Gastrocnemius medialis (tissue), 4 donors: ENCODE measurements at regions not wholly inside any gene's neighbourhood (a gene's known extent, or its start where the extent isn't known, plus 50 kb on each side); places are given as distances from the start of the nearest gene placed in this dataset.
A peak's percentile ranks its signal among the peaks of the same experiment; 100 is the strongest.

Experiments
- ATAC-seq, 2 donors: fragments of 150-250 bp; one replicate each; pipeline ENCODE4 v1.9.1; 2016
- DNase-seq, 2 donors: peaks; one replicate each; pipeline ENCODE4 v3.0.0-alpha.2; 2019
- H3K27ac ChIP-seq, 4 donors: fragments of 200-600 bp; sonication (generic); 1 replicate in 1 of 4; 2 replicates in 3 of 4; pipeline ENCODE4 v1.5.1; 2016 to 2018; ENCODE audit warnings: mild to moderate bottlenecking in 2 of 4, moderate library complexity in 1 of 4
- H3K27me3 ChIP-seq, 3 donors: fragments of 200-600 bp; sonication (generic) in 2 of 3; 1 replicate in 1 of 3; 2 replicates in 2 of 3; pipeline versions ENCODE4 v1.5.1 to v1.6.0; 2016 to 2019; ENCODE audit warnings: mild to moderate bottlenecking in 1 of 3, moderate library complexity in 1 of 3
- H3K36me3 ChIP-seq, 2 donors: fragments of 200-600 bp; sonication (generic) in 1 of 2; one replicate each; pipeline ENCODE4 v1.5.1; 2017 to 2018
- H3K4me1 ChIP-seq, 2 donors: fragments of 200-600 bp; sonication (generic) in 1 of 2; one replicate each; pipeline ENCODE4 v1.5.1; 2016 to 2017; ENCODE audit warnings: mild to moderate bottlenecking in 2 of 2
- H3K4me3 ChIP-seq, 4 donors: fragments of 200-600 bp; sonication (generic) in 3 of 4; 1 replicate in 1 of 4; 2 replicates in 3 of 4; pipeline ENCODE4 v1.5.1; 2016 to 2019; ENCODE audit warnings: mild to moderate bottlenecking in 2 of 4
- H3K9me3 ChIP-seq, 3 donors: fragments of 200-600 bp; sonication (generic) in 2 of 3; 1 replicate in 1 of 3; 2 replicates in 2 of 3; pipeline ENCODE4 v1.5.1; 2016 to 2019
- CTCF ChIP-seq, 5 experiments: fragments of 450-650 bp in 3 of 5; fragments of 200-600 bp in 2 of 5; sonication (generic) in 2 of 5; IDR thresholded peaks in 4 of 5; conservative IDR thresholded peaks in 1 of 5; 1 replicate in 4 of 5; 2 replicates in 1 of 5; pipeline ENCODE4 v1.5.1; 2016 to 2019; ENCODE audit warnings: antibody characterized with exemption in 5 of 5, mild to moderate bottlenecking in 3 of 5, moderate library complexity in 3 of 5
- POLR2A ChIP-seq, 2 donors: fragments of 450-650 bp; IDR thresholded peaks; one replicate each; pipeline ENCODE4 v1.6.1; 2017; ENCODE audit warnings: antibody characterized with exemption in 2 of 2, mild to moderate bottlenecking in 2 of 2, moderate library complexity in 2 of 2
- in situ Hi-C, 4 donors: fragments of 200-750 bp; cut with MboI; loops; one replicate each; pipeline versions ENCODE4 v1.15.0 to v1.8.0; 2017; ENCODE audit warnings: low sequenced_read_pairs in 4 of 4
- intact Hi-C: fragments of 100-400 bp; cut with DNase I; formaldehyde crosslinking; loops from one replicate; pipeline ENCODE4 v1.15.1; 2023; ENCODE audit warnings: low total_unique reads

GRCh38 chr10:91006001-91006751 is 85.3 kb upstream of the ANKRD1 start:
- H3K36me3 ChIP-seq = no peaks in the 10 kb centered on the region
- H3K27me3 ChIP-seq = no peaks in the 10 kb centered on the region
- H3K27ac ChIP-seq = peak overlapping the region in 1 of 4 donors; percentile 23
- TF ChIP-seq POLR2A (IDR thresholded peaks at IDR 0.05) = no peak
- TF ChIP-seq CTCF (IDR thresholded peaks at IDR 0.05 in 4 of 5, conservative IDR thresholded peaks at IDR 0.05 in 1 of 5) = peak; percentile 88 to 95 (median 91)
- H3K4me1 ChIP-seq = peaks cover 0 to 4% of the 10 kb centered on the region in 2 donors
- H3K4me3 ChIP-seq = no peak overlapping the region
- in situ Hi-C loops (loop anchor here (5.0 to 10.0 kb wide), 3 partner anchors 91 to 241 kb away; no protein-coding TSS in a partner anchor), intact Hi-C loops (loop anchor here (1.0 kb wide), 1 partner anchor 245 kb away; no protein-coding TSS in a partner anchor)
- H3K9me3 ChIP-seq = no peaks in the 10 kb centered on the region
- ATAC-seq (peak; percentile 88 to 97), DNase-seq (peak; percentile 14 to 47)

GRCh38 chr10:91006752-91007346 is 86.0 kb upstream of the ANKRD1 start:
- intact Hi-C loops = loop anchor here (1.0 kb wide), 1 partner anchor 244 kb away; no protein-coding TSS in a partner anchor
- no peaks in the 10 kb centered on the region for H3K27me3 ChIP-seq
- no peaks in the 10 kb centered on the region for H3K36me3 ChIP-seq
- H3K4me3 ChIP-seq = no peak overlapping the region
- H3K9me3 ChIP-seq = no peaks in the 10 kb centered on the region
- H3K4me1 ChIP-seq = peaks cover 0 to 4% of the 10 kb centered on the region in 2 donors
- in situ Hi-C loops = loop anchor here (5.0 to 10.0 kb wide), 3 partner anchors 92 to 240 kb away; no protein-coding TSS in a partner anchor
- ATAC-seq (no peak), DNase-seq (no peak)
- H3K27ac ChIP-seq = no peak overlapping the region
- TF ChIP-seq CTCF (IDR thresholded peaks at IDR 0.05 in 4 of 5, conservative IDR thresholded peaks at IDR 0.05 in 1 of 5) (no peak), POLR2A (IDR thresholded peaks at IDR 0.05) (no peak)

GRCh38 chr10:91007655-91008054 is 86.8 kb upstream of the ANKRD1 start:
- DNase-seq (no peak), ATAC-seq (no peak)
- TF ChIP-seq POLR2A (IDR thresholded peaks at IDR 0.05) (no peak), CTCF (IDR thresholded peaks at IDR 0.05 in 4 of 5, conservative IDR thresholded peaks at IDR 0.05 in 1 of 5) (no peak)
- Histone ChIP-seq H3K27ac (no peak overlapping the region), H3K36me3 (no peaks in the 10 kb centered on the region), H3K9me3 (no peaks in the 10 kb centered on the region), H3K4me3 (no peak overlapping the region), H3K4me1 (peaks cover 0 to 4% of the 10 kb centered on the region in 2 donors), H3K27me3 (no peaks in the 10 kb centered on the region)
- in situ Hi-C loops = loop anchor here (5.0 to 10.0 kb wide), 3 partner anchors 93 to 240 kb away; no protein-coding TSS in a partner anchor
- intact Hi-C loops = no loop called here

- H3K27me3 ChIP-seq = no peaks in the 10 kb centered on the region
- DNase-seq = no peak
- H3K4me3 ChIP-seq = no peak overlapping the region
- no peaks in the 10 kb centered on the region for H3K9me3 ChIP-seq
- intact Hi-C loops = no loop called here
- peaks cover 0 to 4% of the 10 kb centered on the region in 2 donors for H3K4me1 ChIP-seq
- H3K36me3 ChIP-seq = no peaks in the 10 kb centered on the region
- no peak for ATAC-seq
- no peak for TF ChIP-seq CTCF (IDR thresholded peaks at IDR 0.05 in 4 of 5, conservative IDR thresholded peaks at IDR 0.05 in 1 of 5)
- TF ChIP-seq POLR2A (IDR thresholded peaks at IDR 0.05) = no peak
- in situ Hi-C loops = loop anchor here (5.0 to 10.0 kb wide), 3 partner anchors 94 to 238 kb away; no protein-coding TSS in a partner anchor
- H3K27ac ChIP-seq = no peak overlapping the region
Observed at GRCh38 chr10:91009121-91009520, 88.2 kb upstream of the ANKRD1 start.
